Fibroblast of pulmonary artery (primary cell): ENCODE measurements at regions not wholly inside any gene's neighbourhood (a gene's known extent, or its start where the extent isn't known, plus 50 kb on each side); places are given as distances from the start of the nearest gene placed in this dataset.
A peak's percentile ranks its signal among the peaks of the same experiment; 100 is the strongest.
"Not testable (repeated sequence)": the region's sequence is repeated elsewhere in the genome, so short reads cannot be mapped to it uniquely, and the experiment has no call there.

Source experiments
- DNase-seq: peaks from one replicate; pipeline ENCODE4 v3.0.0-alpha.2; 2010; ENCODE audit warnings: low read depth
- H3K4me3 ChIP-seq: replicated peaks from 2 replicates; pipeline ENCODE4 v1.5.1; 2011; ENCODE audit warnings: low read depth, mild to moderate bottlenecking, control low read depth, low read length, moderate library complexity
- TF ChIP-seq, protein P1 (sequence below): IDR thresholded peaks from 2 replicates; pipeline ENCODE4 v1.5.1; 2011; ENCODE audit warnings: mild to moderate bottlenecking, control low read depth, low read length, inconsistent platforms; ENCODE audit errors: missing control alignments

DNA sequence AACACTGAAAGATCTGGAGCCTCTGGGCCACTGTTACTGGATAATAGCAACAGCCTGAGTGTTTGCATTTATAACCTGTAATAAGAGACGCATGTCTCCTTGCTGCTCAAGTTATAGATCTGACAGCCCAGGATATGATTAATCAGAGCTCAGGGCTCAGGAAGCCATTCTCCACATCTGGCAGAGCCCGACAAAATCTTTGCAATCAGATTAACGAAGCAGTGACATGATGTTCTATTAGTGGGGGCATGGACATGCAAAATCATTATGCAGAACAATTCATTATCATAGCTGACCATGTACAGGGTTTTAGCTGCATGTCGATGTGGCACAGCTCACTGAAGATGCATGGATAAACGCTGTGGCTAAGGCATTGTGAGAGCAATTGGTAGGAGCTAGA is 730.3 kb downstream of the ZNF385D start:
- DNase-seq, result no peak
- TF ChIP-seq, protein P1, sequence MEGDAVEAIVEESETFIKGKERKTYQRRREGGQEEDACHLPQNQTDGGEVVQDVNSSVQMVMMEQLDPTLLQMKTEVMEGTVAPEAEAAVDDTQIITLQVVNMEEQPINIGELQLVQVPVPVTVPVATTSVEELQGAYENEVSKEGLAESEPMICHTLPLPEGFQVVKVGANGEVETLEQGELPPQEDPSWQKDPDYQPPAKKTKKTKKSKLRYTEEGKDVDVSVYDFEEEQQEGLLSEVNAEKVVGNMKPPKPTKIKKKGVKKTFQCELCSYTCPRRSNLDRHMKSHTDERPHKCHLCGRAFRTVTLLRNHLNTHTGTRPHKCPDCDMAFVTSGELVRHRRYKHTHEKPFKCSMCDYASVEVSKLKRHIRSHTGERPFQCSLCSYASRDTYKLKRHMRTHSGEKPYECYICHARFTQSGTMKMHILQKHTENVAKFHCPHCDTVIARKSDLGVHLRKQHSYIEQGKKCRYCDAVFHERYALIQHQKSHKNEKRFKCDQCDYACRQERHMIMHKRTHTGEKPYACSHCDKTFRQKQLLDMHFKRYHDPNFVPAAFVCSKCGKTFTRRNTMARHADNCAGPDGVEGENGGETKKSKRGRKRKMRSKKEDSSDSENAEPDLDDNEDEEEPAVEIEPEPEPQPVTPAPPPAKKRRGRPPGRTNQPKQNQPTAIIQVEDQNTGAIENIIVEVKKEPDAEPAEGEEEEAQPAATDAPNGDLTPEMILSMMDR, result no peak
- no peak overlapping the region for H3K4me3 ChIP-seq

DNA sequence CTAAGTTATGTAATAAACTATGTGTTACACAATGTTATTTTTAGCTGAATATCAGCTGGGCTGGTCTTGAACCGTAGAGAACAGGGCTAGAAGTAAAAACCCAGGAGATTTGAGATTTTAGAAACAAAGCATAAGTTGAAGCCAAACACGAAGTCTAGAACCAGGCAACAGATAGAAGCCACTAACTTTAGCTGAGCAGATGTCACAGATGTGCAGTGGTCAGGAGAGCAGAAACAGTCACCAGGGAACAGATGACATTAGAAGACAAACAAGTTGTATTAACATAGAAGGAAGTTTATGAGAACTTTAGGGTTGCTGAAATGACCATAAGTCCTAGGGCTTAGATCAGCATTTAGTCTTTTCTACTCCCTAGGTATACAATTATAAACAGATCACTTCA is 731.0 kb downstream of the ZNF385D start:
- DNase-seq, result no peak
- TF ChIP-seq, protein P1, result no peak
- H3K4me3 ChIP-seq, result no peak overlapping the region

DNA sequence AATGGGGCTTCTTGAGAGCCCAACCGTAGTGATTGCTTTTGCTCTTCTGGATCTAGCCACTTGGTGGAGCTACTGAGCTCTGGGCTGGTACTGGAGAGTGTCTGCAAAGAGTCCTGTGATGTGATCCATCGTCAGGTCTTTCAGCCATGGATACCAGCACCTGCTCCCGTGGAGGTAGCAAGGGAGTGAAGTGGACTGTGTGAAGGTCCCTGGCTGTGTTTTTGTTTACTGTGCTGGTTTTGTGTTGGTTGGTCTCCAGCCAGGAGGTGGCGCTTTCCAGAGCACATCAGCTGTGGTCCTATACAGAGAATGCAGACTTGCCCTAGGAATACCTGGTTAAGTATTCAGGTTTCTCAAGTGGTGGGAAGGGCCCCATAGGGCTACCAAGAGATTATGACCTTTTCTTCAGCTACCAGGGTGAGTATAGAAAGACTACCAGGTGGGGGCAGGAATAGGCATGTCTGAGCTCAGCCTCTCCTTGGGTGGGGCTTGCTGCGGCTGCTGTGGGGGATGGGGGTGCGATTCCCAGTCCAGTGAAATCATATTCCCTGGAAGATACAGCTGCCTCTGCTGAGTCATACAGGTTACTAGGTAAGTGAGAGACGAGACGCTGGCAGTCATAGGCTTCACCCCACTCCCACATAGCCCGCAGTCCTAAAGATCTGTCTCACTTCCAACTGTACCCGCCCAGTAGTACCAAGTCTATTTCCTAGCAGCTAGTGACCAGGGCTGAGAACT is 733.7 kb downstream of the ZNF385D start:
- TF ChIP-seq, protein P1, result peak; percentile 28
- H3K4me3 ChIP-seq, result no peak overlapping the region
- no peak for DNase-seq

DNA sequence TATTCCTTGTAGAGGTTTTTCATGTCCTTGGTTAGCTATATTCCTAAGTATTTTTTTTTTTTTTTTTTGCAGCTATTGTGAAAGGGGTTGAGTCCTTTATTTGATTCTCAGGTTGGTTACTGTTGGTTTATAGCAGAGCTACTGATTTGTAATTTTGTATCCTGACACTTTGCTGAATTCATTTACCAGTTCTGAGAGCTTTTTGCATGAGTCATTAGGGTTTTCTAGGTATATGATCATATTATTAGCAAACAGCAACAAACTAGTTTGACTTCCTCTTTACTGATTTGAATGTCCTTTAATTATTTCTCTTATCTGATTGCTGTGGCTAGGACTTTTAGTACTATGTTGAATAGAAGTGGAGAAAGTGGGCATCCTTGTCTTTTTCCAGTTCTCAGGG is 737.4 kb downstream of the ZNF385D start:
- H3K4me3 ChIP-seq, result no peak overlapping the region
- DNase-seq, result no peak
- TF ChIP-seq, protein P1, result no peak

DNA sequence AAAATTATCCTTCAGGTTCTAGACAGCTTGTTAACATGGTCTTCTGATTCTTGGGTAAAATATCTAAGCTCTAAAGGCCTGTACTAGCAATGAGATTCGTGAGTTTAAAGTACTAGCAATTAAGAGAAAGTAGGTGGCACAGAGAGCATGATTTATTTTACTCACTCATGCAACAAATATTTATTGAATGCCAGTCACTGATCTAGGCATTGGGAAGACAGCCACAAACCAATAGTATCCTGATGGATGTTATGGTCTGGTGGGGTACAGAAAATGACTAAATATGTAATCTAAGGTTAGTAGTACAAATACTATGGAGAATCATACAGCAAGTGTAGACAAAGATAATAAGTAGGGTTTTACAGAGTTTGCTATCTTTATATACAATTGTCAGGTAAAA is 751.3 kb downstream of the ZNF385D start:
- H3K4me3 ChIP-seq, result no peak overlapping the region
- TF ChIP-seq, protein P1, result no peak
- peak; percentile 14 for DNase-seq

DNA sequence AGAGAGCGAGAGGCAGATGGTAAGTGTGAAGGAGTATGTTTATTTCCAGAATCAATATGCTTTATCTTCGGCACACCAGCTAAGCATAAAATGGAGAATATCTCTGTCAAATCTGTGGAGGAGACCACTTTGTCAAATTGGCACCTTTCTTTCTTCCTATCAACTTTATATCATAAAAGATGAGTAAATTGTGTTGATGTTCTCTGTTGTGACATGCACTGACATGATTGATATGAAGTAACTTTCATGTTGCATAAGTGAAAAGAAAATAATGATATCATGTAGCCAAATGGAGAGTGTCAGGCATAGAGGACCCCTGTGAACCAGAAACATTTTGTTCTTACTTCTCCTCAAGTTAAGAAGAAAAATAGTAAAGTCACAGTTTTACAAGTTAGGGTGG is 753.8 kb downstream of the ZNF385D start:
- no peak for DNase-seq
- H3K4me3 ChIP-seq, result no peak overlapping the region
- TF ChIP-seq, protein P1, result no peak

DNA sequence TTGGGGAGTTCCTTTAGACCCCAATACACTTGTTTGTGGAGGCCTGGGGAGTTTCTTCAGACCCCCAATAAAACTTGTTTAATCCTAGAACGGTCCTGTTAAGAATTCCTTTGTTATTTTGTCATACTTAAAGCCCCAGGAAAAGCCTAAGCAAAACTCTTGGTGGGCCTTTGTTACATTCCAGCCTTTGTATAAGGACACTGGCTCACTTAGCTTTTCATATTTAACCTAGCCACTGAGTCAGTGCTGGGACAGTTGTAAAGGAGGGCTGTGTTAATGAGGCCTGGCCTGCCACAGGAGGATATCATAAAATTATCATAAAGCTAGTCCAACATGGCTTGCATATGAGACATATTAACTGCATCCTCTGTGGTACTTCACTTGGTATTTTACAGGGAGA is 760.1 kb downstream of the ZNF385D start:
- TF ChIP-seq, protein P1, result no peak
- DNase-seq, result no peak

DNA sequence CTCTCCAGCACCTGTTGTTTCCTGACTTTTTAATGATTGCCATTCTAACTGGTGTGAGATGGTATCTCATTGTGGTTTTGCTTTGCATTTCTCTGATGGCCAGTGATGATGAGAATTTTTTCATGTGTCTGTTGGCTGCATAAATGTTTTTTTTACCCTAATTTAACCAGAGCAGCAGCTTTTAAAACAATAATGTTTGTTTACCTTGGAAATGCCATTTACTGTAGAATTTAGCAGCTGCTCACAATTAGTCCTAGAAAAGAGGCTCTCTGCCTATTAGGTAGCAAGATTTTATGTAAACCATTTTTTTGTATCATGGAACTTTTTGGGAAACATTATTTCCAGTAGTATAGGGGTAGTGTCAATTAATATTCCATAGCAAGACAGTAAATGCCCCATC is 761.4 kb downstream of the ZNF385D start:
- not testable (repeated sequence) for DNase-seq, H3K4me3 ChIP-seq

More for the DNA sequence above, 760.1 kb downstream of the ZNF385D start:
- no peak overlapping the region for H3K4me3 ChIP-seq
